ENCODE measurements at regions not wholly inside any gene's neighbourhood (a gene's known extent, or its start where the extent isn't known, plus 50 kb on each side); places are given as distances from the start of the nearest gene placed in this dataset.
"Not testable (repeated sequence)": the region's sequence is repeated elsewhere in the genome, so short reads cannot be mapped to it uniquely, and the experiment has no call there.

- Histone ChIP-seq H3K36me3 (ENCODE audit: insufficient read depth, low read length) (no peaks in the 10 kb centered on the region), H3K79me2 (ENCODE audit: control insufficient read depth, insufficient read depth, low read length, unreplicated experiment) (no peaks in the 10 kb centered on the region), H3K4me3 (ENCODE audit: low read depth, low read length) (no peak overlapping the region), H3K27ac (ENCODE audit: low read depth, low read length) (no peak overlapping the region), H3K4me1 (ENCODE audit: control insufficient read depth, insufficient read depth, low read length, unreplicated experiment) (peaks cover 9% of the 10 kb centered on the region), H3K27me3 (ENCODE audit: insufficient read depth, low read length) (no peaks in the 10 kb centered on the region), H2AFZ (ENCODE audit: low read length, unreplicated experiment) (peak overlapping the region; percentile 95)
Measured at GRCh38 chr1:99441299-99442095, 177.2 kb downstream of the PLPPR4 start.

GRCh38 chr1:99444211-99444927 is 180.1 kb downstream of the PLPPR4 start:
- H3K27me3 ChIP-seq (ENCODE audit: insufficient read depth, low read length); H3K27ac ChIP-seq (ENCODE audit: low read depth, low read length); H3K36me3 ChIP-seq (ENCODE audit: insufficient read depth, low read length); H3K4me1 ChIP-seq (ENCODE audit: control insufficient read depth, insufficient read depth, low read length, unreplicated experiment); H3K4me3 ChIP-seq (ENCODE audit: low read depth, low read length); H3K79me2 ChIP-seq (ENCODE audit: control insufficient read depth, insufficient read depth, low read length, unreplicated experiment); H2AFZ ChIP-seq (ENCODE audit: low read length, unreplicated experiment): not testable (repeated sequence)

GRCh38 chr1:99445071-99445470 is 180.8 kb downstream of the PLPPR4 start:
- H3K4me3 ChIP-seq (ENCODE audit: low read depth, low read length), result no peak overlapping the region
- no peak overlapping the region for H2AFZ ChIP-seq (ENCODE audit: low read length, unreplicated experiment)
- no peaks in the 10 kb centered on the region for H3K27me3 ChIP-seq (ENCODE audit: insufficient read depth, low read length)
- H3K79me2 ChIP-seq (ENCODE audit: control insufficient read depth, insufficient read depth, low read length, unreplicated experiment), result no peaks in the 10 kb centered on the region
- H3K36me3 ChIP-seq (ENCODE audit: insufficient read depth, low read length), result no peaks in the 10 kb centered on the region
- H3K27ac ChIP-seq (ENCODE audit: low read depth, low read length), result no peak overlapping the region
- peaks cover 9% of the 10 kb centered on the region for H3K4me1 ChIP-seq (ENCODE audit: control insufficient read depth, insufficient read depth, low read length, unreplicated experiment)

GRCh38 chr1:99445486-99445885 is 181.2 kb downstream of the PLPPR4 start:
- Histone ChIP-seq H3K4me1 (ENCODE audit: control insufficient read depth, insufficient read depth, low read length, unreplicated experiment) (peaks cover 9% of the 10 kb centered on the region), H3K27ac (ENCODE audit: low read depth, low read length) (no peak overlapping the region), H2AFZ (ENCODE audit: low read length, unreplicated experiment) (no peak overlapping the region), H3K36me3 (ENCODE audit: insufficient read depth, low read length) (no peaks in the 10 kb centered on the region), H3K79me2 (ENCODE audit: control insufficient read depth, insufficient read depth, low read length, unreplicated experiment) (no peaks in the 10 kb centered on the region), H3K4me3 (ENCODE audit: low read depth, low read length) (no peak overlapping the region), H3K27me3 (ENCODE audit: insufficient read depth, low read length) (no peaks in the 10 kb centered on the region)

- Histone ChIP-seq H3K79me2 (ENCODE audit: control insufficient read depth, insufficient read depth, low read length, unreplicated experiment) (no peaks in the 10 kb centered on the region), H2AFZ (ENCODE audit: low read length, unreplicated experiment) (no peak overlapping the region), H3K27ac (ENCODE audit: low read depth, low read length) (no peak overlapping the region), H3K4me1 (ENCODE audit: control insufficient read depth, insufficient read depth, low read length, unreplicated experiment) (no peaks in the 10 kb centered on the region), H3K4me3 (ENCODE audit: low read depth, low read length) (no peak overlapping the region), H3K27me3 (ENCODE audit: insufficient read depth, low read length) (no peaks in the 10 kb centered on the region), H3K36me3 (ENCODE audit: insufficient read depth, low read length) (no peaks in the 10 kb centered on the region)
Measured at GRCh38 chr1:99447721-99448120, 183.4 kb downstream of the PLPPR4 start.

GRCh38 chr1:99455760-99456159 is 190.2 kb upstream of the PALMD start:
- Histone ChIP-seq H3K27ac (ENCODE audit: low read depth, low read length) (no peak overlapping the region), H2AFZ (ENCODE audit: low read length, unreplicated experiment) (no peak overlapping the region), H3K4me1 (ENCODE audit: control insufficient read depth, insufficient read depth, low read length, unreplicated experiment) (peaks cover 18% of the 10 kb centered on the region), H3K79me2 (ENCODE audit: control insufficient read depth, insufficient read depth, low read length, unreplicated experiment) (no peaks in the 10 kb centered on the region), H3K4me3 (ENCODE audit: low read depth, low read length) (no peak overlapping the region), H3K27me3 (ENCODE audit: insufficient read depth, low read length) (no peaks in the 10 kb centered on the region), H3K36me3 (ENCODE audit: insufficient read depth, low read length) (no peaks in the 10 kb centered on the region)

- Histone ChIP-seq H3K27me3 (ENCODE audit: insufficient read depth, low read length) (no peaks in the 10 kb centered on the region), H3K4me3 (ENCODE audit: low read depth, low read length) (no peak overlapping the region), H3K27ac (ENCODE audit: low read depth, low read length) (peak overlapping the region; percentile 85), H3K36me3 (ENCODE audit: insufficient read depth, low read length) (no peaks in the 10 kb centered on the region), H3K4me1 (ENCODE audit: control insufficient read depth, insufficient read depth, low read length, unreplicated experiment) (peaks cover 18% of the 10 kb centered on the region), H2AFZ (ENCODE audit: low read length, unreplicated experiment) (no peak overlapping the region), H3K79me2 (ENCODE audit: control insufficient read depth, insufficient read depth, low read length, unreplicated experiment) (no peaks in the 10 kb centered on the region)
Measured at GRCh38 chr1:99456536-99456935, 189.4 kb upstream of the PALMD start.

- Histone ChIP-seq H3K79me2 (ENCODE audit: control insufficient read depth, insufficient read depth, low read length, unreplicated experiment) (no peaks in the 10 kb centered on the region), H3K27me3 (ENCODE audit: insufficient read depth, low read length) (no peaks in the 10 kb centered on the region), H3K4me1 (ENCODE audit: control insufficient read depth, insufficient read depth, low read length, unreplicated experiment) (peaks cover 18% of the 10 kb centered on the region), H2AFZ (ENCODE audit: low read length, unreplicated experiment) (peak overlapping the region; percentile 81), H3K4me3 (ENCODE audit: low read depth, low read length) (no peak overlapping the region), H3K27ac (ENCODE audit: low read depth, low read length) (peak overlapping the region; percentile 85), H3K36me3 (ENCODE audit: insufficient read depth, low read length) (no peaks in the 10 kb centered on the region)
Measured at GRCh38 chr1:99457381-99458165, 188.3 kb upstream of the PALMD start.

GRCh38 chr1:99461499-99461898 is 184.4 kb upstream of the PALMD start:
- Histone ChIP-seq H3K36me3 (ENCODE audit: insufficient read depth, low read length) (no peaks in the 10 kb centered on the region), H3K79me2 (ENCODE audit: control insufficient read depth, insufficient read depth, low read length, unreplicated experiment) (no peaks in the 10 kb centered on the region), H3K27ac (ENCODE audit: low read depth, low read length) (no peak overlapping the region), H3K27me3 (ENCODE audit: insufficient read depth, low read length) (no peaks in the 10 kb centered on the region), H2AFZ (ENCODE audit: low read length, unreplicated experiment) (no peak overlapping the region), H3K4me1 (ENCODE audit: control insufficient read depth, insufficient read depth, low read length, unreplicated experiment) (peaks cover 22% of the 10 kb centered on the region), H3K4me3 (ENCODE audit: low read depth, low read length) (no peak overlapping the region)

GRCh38 chr1:99464738-99465137 is 181.2 kb upstream of the PALMD start:
- Histone ChIP-seq H3K4me3 (ENCODE audit: low read depth, low read length) (no peak overlapping the region), H3K27ac (ENCODE audit: low read depth, low read length) (no peak overlapping the region), H3K4me1 (ENCODE audit: control insufficient read depth, insufficient read depth, low read length, unreplicated experiment) (peaks cover 5% of the 10 kb centered on the region), H3K27me3 (ENCODE audit: insufficient read depth, low read length) (no peaks in the 10 kb centered on the region), H2AFZ (ENCODE audit: low read length, unreplicated experiment) (no peak overlapping the region), H3K79me2 (ENCODE audit: control insufficient read depth, insufficient read depth, low read length, unreplicated experiment) (no peaks in the 10 kb centered on the region), H3K36me3 (ENCODE audit: insufficient read depth, low read length) (no peaks in the 10 kb centered on the region)

All from ACC112 (cell line).